HG03108 (cell line): ENCODE measurements at regions not wholly inside any gene's neighbourhood (a gene's known extent, or its start where the extent isn't known, plus 50 kb on each side); places are given as distances from the start of the nearest gene placed in this dataset.
"Not testable (repeated sequence)": the region's sequence is repeated elsewhere in the genome, so short reads cannot be mapped to it uniquely, and the experiment has no call there.

ENCODE experiments used
- ATAC-seq: cut with Tn5 transposase; IDR thresholded peaks from one replicate; pipeline ENCODE4 v1.9.1; 2021; ENCODE audit warnings: moderate library complexity; ENCODE audit not compliant: unreplicated experiment

DNA sequence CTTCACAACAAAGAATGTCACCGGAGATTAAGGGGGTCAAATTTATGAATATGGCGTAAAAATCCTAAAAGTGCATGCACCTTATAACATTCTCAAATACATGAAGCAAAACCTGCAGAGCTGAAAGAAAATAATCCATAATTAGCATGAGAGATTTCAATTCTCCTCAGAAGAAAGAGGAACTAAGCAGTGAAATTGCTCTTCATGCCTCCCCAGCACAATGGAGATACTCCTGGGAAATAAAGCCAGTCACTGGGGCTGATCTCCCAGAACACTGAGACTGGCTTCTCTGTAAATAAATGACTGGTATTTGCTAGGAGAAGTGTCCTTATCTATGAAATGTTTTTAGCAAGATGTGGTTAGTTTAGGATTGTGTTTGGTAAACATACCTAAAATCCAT, 68.1 kb downstream of the GOLGA6L6 start:
- not testable (repeated sequence) for ATAC-seq

DNA sequence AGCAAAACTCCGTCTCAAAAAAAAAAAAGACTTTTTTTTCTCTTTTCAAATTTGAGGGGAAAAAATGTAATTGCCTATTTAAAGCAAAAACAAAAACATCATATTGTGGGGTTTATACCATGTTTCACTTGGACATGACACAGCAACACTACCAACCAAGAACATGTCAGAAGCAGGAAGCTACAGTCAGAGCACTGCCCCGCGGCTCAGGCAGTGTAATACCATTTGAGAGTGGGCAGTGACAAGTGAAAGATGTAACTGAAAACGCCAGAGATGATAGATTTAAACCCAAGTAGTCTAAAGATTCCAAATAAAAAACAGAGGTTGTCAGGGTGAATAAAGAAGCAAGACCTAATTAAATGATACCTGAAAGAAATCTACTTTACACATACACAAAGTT, 68.6 kb downstream of the GOLGA6L6 start:
- ATAC-seq = not testable (repeated sequence)

DNA sequence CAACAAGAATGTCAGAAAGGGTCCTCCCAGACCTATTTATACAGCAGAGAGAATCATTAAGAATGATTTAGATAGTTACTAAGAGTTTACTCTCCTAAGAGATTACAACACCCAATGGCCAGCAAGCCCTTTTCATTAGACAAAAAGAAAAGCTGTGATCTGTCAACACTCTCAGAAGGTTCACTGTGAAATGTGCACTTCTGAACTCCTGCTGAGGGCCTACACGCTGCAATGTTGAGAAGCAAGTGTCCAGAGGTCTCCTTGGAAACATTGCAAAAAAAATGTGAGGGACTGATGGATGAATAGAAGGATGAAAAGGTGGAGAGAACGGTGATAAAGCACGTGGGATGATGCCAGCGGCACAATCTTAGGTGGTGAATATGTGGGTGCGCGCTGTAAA, 70.8 kb downstream of the GOLGA6L6 start:
- not testable (repeated sequence) for ATAC-seq

DNA sequence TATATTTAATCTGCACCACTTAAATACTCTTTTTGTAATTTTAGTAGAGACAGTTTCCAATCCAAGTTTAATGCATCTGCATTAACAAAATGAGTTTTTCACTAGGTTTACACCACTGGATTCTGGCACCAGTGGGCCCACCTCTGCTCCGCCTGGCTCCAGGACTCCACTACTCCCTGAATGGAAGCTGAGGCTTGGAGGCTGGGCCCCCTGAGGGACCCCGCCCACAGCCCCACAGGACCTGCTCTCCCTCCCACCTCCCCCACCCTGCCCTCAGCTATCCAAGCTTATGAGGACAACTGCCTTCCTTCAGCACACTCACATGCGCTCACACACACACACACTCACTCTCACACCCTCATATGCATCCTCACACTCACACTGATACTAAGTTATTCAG, 100.5 kb downstream of the GOLGA6L6 start:
- ATAC-seq = not testable (repeated sequence)

DNA sequence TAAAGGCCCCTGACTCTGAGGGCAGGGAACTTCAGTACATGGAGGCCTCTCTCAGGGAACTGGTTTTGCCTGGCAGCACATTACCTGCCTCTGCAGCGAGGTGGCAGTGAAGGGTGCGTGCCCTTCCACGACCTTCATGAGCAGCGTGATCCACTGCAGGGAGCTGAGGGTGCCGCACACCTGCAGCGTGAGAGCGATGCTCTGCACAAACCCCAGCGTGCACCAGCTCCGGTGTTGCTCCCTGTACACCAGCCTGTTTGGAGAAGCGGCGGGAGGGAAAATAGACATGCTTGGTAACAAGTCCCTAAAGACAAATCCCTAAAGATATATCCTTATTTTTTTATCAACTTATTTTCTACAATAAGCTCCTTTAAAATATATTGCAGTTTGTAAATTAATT, 101.2 kb downstream of the GOLGA6L6 start:
- not testable (repeated sequence) for ATAC-seq

DNA sequence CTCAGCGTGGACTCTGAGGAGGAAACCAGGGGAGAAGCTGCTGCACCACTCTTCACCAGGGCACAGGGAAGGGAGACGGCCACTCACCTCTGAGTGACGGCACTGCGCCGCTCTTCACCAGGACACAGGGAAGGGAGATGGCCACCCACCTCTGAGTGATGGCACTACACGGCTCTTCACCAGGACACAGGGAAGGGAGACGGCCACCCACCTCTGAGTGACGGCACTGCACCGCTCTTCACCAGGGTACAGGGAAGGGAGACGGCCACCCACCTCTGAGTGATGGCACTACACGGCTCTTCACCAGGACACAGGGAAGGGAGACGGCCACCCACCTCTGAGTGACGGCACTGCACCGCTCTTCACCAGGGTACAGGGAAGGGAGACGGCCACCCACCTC, 102.5 kb downstream of the GOLGA6L6 start:
- ATAC-seq = not testable (repeated sequence)

DNA sequence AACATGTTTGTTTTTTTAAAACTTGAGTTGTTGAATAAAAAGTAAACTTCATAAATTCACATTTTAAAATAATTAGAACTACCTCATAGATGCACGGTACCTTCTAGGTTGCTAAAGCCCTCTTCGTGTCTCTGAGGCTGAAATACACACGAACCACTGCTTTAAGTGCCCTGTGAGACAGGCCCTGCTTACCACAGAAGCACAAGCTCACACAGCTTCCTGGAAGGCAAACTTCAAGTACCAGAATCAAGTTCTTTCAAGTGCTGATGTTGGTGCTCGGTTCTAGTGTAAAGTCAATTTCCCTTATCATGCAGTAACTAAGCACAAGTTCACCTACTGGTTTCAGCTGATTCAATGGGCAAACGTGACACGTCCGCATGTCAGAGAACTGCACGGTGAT, 103.3 kb downstream of the GOLGA6L6 start:
- ATAC-seq = not testable (repeated sequence)

DNA sequence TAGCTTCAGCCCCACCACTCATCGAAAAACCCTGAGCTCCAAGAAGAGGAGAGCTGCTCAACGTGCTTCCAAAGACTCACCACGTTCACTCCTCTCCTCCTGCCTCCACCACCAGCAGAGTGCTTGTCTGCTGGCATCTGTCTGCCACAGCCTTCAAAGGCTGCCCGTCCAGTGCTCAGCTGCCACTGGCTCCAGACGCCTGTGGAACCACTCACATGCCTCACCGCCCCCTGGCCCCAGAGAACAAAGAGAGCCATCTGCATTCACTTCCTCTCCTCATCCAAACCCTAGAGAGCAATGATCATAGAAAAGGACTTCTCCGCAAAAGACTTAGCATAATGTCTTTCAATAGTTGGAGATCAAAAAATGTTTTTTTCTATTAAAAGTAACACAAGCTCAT, 108.1 kb downstream of the GOLGA6L6 start:
- not testable (repeated sequence) for ATAC-seq

DNA sequence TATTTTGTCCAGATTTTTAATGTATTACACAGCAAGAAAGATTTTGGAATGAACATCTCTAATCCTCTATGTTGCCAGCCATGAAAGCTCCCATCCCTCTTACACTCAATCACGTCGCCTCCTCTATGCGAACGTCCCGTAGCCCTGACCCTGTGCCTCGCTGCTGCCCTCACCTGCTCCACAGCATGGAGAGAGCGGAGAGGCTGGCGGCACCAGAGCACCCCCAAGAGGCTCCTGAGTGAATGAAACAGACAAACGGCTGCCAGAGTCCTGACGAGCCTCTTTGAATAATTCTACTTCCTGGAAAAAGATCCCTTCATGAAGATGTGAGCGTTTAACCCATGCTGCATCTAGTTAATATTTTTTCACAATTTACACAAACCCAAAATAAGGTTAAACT, 111.1 kb downstream of the GOLGA6L6 start:
- not testable (repeated sequence) for ATAC-seq

DNA sequence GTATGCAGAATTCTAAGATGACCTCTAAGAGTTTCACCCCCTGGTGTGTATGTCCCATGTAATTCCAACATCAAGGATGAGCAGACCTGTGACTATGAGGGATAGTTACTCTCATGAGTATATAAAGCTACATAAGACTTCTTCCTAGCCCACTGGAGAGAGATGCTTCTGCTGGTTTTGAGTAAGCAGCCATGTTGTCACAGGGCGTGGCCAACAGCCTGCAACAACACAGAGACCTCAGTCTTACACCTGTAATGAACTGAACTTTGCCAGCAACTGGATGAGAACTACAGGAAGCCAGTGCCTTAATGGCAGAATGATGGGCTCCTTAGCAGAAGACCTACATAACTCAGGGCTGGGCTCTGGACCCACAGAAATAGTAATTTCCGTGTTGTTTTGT, 120.9 kb downstream of the GOLGA6L6 start:
- ATAC-seq = not testable (repeated sequence)

DNA sequence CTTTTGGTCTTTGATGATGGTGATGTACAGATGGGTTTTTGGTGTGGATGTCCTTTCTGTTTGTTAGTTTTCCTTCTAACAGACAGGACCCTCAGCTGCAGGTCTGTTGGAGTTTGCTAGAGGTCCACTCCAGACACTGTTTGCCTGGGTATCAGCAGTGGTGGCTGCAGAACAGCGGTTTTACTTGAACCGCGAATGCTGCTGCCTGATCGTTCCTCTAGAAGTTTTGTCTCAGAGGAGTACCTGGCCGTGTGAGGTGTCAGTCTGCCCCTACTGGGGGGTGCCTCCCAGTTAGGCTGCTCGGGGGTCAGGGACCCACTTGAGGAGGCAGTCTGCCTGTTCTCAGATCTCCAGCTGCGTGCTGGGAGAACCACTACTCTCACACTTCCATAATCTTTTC, 125.0 kb downstream of the GOLGA6L6 start:
- not testable (repeated sequence) for ATAC-seq

DNA sequence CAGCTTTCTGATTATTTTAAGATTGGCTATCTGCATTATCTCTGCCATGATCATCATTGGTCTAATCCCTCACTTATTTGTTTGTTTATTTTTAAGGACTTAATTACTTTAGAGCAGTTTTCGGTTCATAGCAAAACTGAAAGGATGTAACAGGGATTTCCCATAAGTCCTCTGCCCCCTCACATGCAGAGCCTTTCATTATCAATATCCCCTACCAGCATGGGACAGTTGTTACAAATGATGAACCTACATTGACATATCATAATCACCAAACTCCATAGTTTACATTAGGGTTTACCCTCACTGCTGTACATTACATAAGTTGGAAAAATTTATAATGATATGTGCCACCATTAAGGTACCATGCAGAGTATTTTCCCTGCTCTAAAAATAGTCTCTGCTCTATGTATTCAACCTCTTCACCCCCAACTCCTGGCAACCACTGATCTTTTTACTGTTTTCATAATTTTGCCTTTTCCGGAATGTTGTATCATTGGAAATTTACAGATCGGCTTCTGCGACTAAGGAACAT, 131.9 kb downstream of the GOLGA6L6 start:
- not testable (repeated sequence) for ATAC-seq

DNA sequence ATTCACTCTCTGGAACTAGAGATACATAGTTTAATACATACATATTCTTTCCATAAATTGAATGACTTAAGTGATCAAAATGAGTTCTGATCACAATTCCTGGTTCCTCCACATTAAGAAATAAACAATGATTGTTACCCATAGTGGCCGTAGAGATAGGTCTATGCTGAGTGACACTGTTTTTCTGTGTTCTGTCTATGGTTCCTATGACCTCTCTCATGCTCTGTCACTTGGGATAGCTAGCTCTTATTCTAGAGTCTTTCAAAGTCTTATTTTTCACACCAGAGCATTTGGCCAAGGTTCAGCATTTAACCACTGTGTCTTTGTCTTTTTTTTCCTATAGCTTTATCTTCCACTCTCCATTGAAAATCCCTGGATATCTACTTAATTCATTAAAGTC, 132.4 kb downstream of the GOLGA6L6 start:
- ATAC-seq = no peak

DNA sequence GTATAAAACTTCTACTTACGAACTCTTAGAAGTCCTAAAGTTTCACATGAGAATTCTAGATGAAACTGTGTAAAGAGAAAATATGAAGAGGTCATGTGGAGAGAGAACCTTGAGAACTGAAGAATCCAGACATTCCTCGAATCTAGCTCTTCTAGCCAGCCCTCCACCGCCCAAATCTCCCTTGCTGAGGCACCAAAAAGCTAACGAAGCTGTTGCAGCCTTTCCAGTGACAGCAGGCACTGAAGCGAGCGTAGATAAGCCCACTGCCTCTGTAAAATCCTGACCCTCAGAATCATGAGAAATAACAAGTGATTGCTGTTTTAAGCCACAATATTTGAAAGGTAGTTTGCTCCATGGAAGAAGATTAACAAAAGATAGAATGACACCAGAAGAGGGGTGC, 134.0 kb downstream of the GOLGA6L6 start:
- ATAC-seq = no peak

DNA sequence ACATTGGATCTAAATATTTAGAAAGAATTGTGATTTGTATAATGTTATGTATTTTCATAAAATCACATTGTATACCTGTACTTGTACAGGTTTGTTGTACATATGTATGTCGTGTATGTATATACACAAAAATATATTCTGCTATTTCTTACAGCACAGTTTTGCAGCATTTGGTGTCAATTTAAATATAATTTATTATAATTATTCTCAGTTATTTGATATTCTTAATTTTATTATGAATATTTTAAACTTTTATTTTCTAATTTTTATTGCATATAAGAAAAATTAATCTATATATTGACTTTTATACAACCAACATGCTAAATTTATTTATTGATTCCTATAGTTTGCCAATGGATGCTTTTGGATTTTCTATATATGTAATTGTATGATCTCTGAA, 137.0 kb downstream of the GOLGA6L6 start:
- not testable (repeated sequence) for ATAC-seq

DNA sequence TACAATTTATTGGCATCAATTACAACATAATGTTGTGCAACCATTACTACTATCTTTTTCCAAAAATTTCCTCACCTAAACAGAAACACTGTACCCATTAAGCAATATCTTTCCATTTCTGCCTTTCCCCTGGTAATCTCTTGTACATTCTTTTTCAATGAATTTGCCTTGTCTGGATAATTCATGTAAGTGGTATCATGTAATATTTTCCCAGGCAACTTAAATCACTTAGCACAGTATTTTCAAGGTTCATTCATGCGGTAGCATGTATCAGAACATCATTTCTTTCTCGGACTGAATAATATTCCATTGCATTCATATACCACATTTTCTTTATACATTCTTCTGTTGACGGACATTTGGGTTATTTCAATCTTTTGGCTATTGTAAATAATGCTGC, 139.0 kb downstream of the GOLGA6L6 start:
- not testable (repeated sequence) for ATAC-seq

DNA sequence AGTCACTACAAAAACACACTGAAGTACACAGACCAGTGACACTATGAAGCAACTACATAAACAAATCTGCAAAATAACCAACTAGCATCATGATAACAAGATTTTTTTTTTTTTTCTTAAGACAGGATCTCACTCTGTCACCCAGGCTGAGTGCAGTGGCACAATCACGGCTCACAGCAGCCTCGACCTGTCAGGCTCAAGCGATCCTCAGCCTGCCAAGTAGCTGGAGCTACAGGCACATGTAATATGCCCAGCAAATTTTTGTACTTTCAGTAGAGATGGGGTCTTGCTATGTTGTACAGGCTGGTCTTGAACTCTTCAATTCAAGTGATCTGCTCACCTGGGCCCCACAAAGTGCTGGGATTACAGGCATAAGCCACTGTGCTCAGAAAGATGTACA, 140.5 kb downstream of the GOLGA6L6 start:
- not testable (repeated sequence) for ATAC-seq

DNA sequence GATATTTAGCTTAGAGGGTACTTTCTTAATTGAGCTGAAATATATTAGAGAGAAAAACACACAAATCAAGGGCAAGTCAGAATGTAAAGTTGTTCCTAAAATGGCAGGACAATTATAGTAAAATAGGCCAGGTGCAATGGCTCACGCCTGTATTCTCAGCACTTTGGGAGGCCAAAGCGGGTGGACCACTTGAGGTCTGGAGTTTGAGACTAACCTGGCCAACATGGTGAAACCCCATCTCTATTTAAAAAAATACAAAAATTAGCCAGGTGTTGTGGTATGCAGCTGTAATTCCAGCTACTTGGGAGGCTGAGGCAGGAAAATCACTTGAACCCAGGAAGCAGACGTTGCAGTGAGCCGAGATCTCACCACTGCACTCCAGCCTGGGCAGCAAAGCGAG, 142.9 kb downstream of the GOLGA6L6 start:
- not testable (repeated sequence) for ATAC-seq

DNA sequence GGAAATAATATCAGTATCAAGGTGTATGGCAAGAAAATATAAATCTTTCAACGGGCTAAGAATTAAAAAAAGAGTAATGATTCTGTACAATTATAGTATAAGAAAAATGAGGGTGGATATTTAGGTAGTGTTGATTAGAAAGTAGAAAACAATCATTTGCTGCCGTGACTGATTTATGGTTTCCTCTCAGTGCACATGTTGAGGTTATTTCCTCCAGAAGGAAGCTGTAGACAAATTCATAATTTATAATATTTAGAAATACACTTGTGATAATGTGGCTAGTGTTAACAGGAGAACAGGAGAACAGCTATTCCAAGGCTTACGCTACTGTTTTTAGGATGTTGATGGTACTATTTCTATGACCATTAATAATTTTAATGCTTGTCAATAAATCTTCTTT, 153.4 kb downstream of the GOLGA6L6 start:
- not testable (repeated sequence) for ATAC-seq

DNA sequence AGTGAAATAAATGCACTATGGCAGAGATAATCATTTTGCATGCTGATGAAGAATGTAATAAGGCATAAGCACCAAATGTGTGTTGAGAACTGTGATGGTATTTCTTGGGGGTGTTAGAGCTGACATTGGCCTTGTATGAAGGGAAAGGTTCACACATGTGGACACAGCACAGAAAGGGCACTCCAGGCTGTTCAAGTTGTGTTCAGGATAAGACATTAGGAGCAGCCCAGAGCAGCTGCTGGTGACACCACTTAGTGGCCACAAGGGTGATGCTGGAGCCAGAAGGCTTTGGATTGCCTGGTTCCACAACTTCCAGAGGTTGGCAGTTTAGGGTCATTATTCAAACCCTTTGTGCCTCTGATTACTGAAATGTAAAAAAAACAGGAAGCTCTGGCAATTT, 155.4 kb downstream of the GOLGA6L6 start:
- ATAC-seq = no peak

DNA sequence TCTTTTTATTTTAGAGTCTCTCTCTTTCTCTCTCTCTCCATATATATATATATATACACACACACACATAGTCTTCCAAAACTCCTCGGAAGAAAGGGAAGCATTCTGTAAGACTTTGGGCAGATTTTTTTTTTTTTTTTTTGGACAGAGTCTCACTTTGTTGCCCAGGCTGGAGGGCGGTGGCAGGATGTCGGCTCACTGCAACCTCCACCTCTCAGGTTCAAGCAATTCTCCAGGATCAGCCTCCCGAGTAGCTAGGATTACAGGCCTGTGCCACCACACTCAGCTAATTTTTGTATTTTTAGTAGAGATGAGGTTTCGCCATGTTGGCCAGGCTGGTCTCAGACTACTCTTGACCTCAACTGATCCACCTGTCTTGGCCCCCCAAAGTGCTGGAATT, 161.4 kb downstream of the GOLGA6L6 start:
- not testable (repeated sequence) for ATAC-seq

DNA sequence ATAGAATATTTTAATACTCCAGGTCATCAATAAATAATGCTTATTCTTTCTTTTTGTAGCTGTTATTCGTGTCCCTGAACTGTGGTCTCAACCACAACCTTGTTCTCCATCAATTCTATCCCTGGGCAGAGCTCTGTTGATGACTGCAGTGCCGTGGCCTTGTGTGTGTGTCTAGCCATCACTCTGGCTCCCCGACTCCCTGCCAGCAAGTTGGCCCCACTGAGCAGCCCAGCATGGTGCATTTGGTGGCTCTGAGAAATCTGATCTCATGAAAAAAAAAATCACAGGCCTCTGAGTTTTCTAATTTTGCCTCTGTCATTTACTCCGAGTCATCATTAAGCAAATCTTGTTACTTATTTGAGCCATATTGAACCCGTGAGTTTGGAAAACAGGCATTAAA, 164.7 kb downstream of the GOLGA6L6 start:
- ATAC-seq = no peak

DNA sequence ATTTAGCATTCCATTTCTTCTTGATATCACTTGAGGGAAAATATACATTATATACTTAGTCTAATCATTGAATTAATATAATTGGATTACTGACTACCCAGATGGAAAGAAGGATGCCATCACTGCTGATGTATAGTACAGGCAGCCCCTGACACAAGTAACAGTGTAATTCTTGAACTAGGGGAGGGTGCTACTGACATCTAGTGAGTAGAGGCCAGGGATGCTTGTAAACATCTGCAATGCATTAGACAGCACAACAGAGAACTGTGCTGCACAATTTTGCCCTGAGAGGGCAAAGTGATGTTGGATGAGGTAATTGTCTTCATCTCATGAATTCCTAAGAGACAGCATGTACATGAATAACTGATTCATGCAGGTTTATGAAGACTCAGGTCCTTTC, 169.2 kb downstream of the GOLGA6L6 start:
- not testable (repeated sequence) for ATAC-seq
